Upper lobe of left lung (tissue), 4 donors: ENCODE measurements at regions not wholly inside any gene's neighbourhood (a gene's known extent, or its start where the extent isn't known, plus 50 kb on each side); places are given as distances from the start of the nearest gene placed in this dataset.

Experiments
- EP300 ChIP-seq, 4 donors: sonication (generic); formaldehyde crosslinking; IDR thresholded peaks; one replicate each; pipeline ENCODE4 v1.5.1; 2017; ENCODE audit warnings: antibody characterized with exemption in 4 of 4, control low read depth in 2 of 4
- POLR2AphosphoS5 ChIP-seq, 2 donors: sonication (generic); formaldehyde crosslinking; IDR thresholded peaks; one replicate each; pipeline ENCODE4 v1.5.1; 2017; ENCODE audit warnings: antibody characterized with exemption in 2 of 2
- TF ChIP-seq, protein P1 (sequence below), 6 experiments: fragments of 450-650 bp in 4 of 6; fragments of 200-600 bp in 2 of 6; sonication (generic) in 2 of 6; IDR thresholded peaks; one replicate each; pipeline ENCODE4 v1.5.1; 2016 to 2019; ENCODE audit warnings: antibody characterized with exemption in 6 of 6

DNA sequence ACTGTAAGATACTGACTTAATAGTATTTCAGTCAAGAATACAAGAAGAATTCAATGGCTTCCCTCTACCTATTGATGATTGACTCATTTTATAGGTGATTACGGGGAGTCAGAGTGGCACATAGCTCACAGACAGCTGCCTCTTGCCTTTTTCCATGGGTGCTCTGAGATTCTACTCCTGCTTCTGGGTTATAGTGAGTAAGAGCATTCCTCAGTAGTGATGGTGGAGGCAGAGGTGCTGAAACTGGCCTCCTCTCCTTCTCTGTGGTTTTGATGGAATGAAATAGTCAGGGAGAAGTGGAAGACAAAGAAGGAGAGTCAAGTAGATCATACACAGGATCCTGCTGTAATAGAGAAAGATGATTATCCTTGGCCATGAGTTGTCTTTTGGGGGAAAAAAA, 438.2 kb upstream of the FAR2 start:
- TF ChIP-seq, protein P1, sequence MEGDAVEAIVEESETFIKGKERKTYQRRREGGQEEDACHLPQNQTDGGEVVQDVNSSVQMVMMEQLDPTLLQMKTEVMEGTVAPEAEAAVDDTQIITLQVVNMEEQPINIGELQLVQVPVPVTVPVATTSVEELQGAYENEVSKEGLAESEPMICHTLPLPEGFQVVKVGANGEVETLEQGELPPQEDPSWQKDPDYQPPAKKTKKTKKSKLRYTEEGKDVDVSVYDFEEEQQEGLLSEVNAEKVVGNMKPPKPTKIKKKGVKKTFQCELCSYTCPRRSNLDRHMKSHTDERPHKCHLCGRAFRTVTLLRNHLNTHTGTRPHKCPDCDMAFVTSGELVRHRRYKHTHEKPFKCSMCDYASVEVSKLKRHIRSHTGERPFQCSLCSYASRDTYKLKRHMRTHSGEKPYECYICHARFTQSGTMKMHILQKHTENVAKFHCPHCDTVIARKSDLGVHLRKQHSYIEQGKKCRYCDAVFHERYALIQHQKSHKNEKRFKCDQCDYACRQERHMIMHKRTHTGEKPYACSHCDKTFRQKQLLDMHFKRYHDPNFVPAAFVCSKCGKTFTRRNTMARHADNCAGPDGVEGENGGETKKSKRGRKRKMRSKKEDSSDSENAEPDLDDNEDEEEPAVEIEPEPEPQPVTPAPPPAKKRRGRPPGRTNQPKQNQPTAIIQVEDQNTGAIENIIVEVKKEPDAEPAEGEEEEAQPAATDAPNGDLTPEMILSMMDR (IDR thresholded peaks at IDR 0.05) = no peak
- TF ChIP-seq EP300 (IDR thresholded peaks at IDR 0.05) (no peak), POLR2AphosphoS5 (IDR thresholded peaks at IDR 0.05) (no peak)
